Astrocyte of the hippocampus (primary cell): ENCODE measurements at regions not wholly inside any gene's neighbourhood (a gene's known extent, or its start where the extent isn't known, plus 50 kb on each side); places are given as distances from the start of the nearest gene placed in this dataset.
A peak's percentile ranks its signal among the peaks of the same experiment; 100 is the strongest.

Source experiments
- DNase-seq: peaks from one replicate; pipeline ENCODE4 v3.0.0; 2011; ENCODE audit warnings: low read depth, low spot score

DNA sequence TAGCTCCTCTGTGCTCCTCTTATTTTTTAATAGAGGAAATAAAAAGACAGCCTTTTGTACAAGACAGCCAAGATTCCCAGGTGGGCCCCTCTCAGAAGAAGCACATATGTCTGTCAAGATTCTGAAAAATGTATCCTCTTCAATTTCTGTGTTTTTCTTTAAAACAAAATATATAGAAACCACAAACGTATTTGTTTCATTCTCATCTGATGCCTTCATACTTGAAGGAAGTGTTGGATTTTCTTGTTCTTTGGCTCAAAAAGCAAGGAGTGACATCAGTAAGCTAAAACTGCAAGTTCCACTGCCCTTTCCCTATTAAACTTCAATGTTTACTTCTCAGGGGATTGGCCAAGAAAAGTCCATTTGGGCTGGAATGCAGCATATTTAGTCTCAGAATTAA is 193.8 kb upstream of the OSR1 start:
- no peak for DNase-seq

DNA sequence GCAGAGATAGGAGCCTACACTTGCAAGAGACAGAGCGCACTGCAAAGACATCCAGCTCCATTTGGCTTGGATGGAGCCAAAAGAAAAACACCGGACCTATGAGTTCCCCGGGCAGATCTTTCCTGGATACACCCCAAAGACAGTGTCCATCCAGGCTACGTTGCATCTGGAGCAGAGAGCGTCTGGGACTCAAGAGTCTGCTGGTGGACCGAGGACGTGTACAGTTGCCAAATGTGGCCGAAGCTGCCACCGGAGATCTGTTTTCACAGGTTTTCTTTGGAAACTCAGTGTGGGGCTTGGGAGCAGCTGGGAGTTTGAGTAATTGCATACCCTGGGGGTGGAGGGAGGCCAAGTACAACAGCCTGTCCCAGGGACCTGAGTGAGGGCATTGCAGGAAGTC is 192.3 kb upstream of the OSR1 start:
- peak; percentile 9 for DNase-seq

DNA sequence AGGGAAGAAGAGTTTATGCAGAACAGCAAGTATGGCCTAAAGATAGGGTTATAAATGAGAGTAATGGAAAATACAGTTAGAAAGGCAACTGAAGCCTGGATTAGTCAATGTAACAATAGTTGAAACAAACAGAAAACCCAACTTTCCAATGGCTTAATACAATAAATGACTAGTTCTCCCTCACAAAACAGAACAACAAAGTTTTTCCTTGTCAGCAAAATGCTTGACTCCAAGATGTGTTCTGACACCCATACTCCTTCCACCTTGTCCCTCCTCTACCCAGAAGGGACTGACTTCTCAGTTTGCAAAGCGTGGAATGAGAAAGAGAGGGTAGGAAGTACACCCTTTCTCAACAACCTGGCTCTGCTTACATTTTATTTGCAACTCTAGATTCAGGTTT is 191.4 kb upstream of the OSR1 start:
- DNase-seq = no peak

DNA sequence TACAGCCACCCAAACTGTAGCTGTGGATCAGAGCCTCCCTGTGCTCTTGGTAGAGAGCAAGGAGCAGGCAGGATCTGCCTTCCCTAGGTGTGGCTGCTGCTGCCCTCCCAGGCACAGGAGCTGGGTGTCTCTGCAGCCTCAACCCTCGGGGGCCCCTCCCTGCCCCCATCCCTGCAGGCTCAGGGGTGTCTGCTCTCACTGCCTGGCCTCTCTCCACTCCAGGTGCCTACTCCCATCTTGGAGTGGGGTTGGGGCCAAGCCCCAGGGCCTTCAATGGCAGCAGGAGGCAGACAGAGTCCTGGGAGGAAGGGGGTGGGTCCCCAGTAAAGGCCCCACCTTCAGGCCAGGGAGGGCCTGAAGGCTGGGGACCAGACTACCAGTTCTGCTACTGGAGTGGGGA is 189.7 kb upstream of the OSR1 start:
- DNase-seq = no peak

DNA sequence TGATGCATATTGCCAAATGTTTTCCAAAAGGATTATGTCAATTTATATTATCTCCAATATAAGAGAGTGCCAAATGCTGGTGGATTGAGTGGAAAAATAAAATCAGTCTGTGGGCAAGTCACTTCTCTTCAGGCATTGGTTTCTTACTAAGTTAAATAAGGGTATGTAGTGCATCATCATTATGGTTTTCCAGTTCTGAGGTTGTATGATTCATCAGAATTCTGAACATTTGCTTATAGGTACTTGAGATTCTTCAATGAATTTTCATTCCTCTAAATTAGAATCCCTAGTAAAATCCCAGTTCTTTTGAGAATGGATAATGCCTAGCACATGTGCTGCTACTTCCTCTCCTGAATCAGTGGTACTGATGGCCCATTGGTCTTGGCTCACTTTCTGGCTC is 188.9 kb upstream of the OSR1 start:
- DNase-seq = no peak

DNA sequence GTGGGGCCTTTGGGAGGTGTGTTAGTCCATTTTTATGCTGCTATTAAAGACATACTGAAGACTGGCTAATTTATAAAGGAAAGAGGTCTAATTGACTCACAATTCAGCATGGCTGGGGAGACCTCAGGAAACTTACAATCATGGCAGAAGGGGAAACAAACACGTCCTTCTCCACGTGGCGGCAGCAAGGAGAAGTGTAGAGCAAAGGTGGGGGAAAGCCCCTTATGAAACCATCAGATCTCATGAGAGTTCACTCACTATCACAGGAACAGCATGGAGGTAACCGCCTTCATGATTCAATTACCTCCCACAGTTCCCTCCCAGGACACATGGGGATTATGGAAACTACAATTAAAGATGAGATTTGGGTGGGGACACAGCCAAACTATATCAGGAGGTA is 187.1 kb upstream of the OSR1 start:
- no peak for DNase-seq

DNA sequence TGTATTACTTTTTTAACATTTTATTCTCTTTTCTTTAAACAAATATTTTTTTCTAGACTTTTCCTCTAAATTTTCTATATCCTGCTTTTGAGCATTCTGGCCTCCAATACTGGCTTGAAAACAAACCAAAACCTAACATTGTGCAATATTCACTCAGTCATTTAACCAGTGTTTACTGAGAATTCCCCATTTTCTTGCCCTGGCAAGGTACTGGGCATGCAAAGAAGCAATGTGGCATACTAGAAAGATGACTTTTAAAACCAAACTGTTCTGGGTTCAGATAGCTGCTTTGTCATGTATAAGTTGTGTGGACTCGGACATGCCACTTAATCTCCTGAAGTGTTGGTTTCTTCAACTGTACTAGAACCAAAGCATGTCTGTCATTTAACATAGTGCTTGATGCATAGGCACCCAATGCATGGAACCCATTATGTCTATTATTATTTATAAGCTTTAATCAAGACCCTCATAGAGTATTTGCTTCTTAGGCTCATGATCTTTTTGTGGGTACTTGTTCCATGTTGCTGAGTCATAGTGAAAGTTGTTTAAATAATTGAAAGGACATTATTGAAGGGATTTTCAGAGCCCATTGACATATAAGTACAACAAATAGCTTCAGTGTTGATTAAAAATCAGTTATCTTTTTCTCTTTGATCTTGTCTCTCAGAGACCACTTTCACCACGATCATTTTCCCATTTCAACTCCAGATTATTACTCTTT is 185.4 kb upstream of the OSR1 start:
- no peak for DNase-seq

DNA sequence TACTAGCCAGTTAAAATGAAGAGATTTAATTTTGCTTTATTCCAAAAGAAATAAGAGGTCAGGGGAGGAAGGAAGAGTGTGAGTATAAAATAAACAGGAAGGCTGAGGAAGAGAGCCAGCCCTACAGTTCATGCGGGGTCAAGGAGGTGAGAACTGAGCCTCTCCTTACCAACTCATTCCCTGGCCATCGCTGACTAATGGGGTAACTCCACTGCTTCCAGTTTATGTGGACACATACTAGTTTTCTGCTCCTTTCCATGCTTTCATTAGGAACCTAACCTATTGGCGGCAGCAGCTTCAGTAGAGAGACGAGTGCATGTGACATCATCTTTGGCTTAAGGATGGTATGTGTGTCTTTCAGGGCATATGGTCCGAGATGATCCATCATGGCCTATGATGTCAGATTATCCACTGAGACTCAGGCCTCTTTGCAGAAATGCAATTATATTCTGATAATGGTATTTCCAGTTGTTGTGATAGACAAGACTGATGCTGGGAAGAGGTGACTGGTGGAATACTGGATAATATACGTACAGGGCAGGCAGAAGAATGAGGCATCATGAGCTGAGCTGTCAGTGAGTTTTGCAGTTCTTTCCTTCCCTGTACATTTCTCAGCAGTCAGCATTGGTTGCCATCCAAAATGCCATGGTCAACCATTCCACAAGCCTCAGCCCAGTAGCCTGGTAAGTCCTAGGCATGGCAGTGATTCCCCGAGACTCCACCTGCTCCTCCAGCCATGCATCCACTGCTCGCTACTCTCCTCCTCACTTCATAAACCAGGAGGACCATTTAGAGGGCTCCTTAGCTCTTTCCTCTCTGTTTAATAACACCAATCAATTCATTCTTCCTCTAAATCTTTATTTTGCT is 184.6 kb upstream of the OSR1 start:
- DNase-seq = no peak

DNA sequence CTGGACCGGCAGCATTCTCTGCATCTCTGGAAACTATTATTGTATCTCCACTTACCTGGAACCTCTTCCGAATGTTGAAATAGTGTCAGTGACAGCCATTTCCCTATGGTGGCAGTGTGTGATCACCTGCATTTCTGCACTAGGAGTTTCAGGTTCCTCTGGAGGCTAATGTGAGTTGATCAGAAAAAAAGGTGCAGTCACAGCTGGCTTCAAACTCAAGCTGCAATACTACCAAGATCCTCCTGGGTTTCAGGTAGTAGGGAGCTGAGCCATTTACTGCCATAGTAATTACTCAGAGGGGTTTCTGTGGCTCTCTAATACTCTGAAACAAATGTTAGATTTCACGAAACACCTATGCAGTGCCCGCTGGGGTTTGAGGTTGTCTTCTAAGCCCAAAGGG is 183.5 kb upstream of the OSR1 start:
- DNase-seq = no peak

DNA sequence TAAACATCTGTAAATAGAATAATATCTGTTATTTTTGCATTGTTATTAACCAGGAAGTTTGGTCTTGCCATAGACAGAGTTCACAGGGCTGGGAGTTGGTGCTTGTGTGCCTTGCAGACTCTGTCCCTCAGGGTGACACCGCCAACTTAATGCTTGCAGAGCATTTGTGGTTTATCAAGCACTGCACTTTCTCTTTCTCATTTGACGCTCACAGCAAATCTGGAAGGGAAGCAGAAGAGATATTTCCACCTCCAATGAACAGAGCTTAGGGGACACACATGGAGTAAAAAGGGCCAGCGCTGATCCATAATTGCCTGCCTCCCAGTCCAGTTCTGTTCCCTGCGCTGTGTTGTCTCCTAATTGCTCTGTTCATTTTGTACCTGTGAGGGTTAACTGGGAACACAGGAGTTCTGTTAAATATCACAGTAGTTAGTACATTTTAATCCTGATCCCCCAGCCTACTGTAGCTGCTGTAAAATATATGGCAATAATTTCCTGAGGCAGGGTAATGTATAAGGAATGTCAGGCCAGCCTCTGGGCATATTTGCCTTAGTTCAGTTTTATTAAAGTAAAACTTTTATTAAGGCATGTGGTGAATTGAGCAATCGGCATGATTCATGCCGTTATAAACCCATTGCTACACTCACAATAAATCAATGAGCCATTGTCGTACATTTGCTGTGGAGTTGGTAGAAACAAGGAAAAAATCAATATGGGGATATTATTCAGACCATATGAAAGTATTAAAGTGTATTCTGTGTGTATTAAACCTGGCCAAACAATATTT is 182.5 kb upstream of the OSR1 start:
- DNase-seq = peak; percentile 26

DNA sequence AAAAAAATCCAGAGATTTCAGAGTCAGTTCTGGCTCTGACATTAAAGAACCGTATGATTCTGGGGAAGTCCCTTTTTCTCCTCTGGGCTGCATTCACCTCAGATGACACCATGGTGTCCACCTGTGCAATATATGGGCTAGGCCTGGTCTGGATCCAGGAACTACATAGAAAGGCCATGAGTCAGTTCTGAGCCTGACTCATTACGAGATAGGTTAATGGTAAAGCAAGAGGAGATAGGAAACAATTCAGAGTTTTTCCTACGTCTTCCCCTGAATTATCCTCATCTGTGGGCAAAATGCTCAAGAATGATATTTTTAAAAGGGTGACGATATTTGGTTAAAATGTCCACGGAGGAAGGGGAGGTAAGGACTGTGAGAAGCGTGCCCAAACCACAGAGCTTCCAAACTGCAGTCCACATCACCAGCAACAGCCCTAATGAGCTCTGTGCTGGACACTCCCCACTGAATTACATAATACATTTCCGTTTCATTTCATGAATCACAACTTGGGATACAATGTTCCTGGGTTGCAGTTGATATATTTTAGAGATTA is 180.1 kb upstream of the OSR1 start:
- peak; percentile 82 for DNase-seq

DNA sequence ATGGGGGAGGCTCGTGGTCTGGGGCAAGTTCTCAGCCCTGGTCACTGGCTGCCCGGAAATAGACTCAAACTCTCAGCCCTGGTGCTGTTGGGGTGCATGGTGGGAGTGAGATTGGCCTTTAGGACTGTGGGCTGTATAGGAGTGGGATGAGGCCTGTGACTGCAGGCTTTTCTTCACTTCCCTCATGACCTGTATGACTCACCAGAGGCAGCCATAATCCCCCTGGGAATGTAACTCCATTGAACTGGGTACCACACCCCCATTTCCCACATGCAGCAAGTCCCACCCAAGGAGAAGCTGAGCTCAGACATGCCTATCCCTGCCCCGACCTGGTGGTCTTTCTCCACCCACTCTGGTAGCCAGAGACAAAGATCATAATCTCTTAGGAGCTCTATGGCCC is 177.7 kb upstream of the OSR1 start:
- DNase-seq = peak; percentile 34

DNA sequence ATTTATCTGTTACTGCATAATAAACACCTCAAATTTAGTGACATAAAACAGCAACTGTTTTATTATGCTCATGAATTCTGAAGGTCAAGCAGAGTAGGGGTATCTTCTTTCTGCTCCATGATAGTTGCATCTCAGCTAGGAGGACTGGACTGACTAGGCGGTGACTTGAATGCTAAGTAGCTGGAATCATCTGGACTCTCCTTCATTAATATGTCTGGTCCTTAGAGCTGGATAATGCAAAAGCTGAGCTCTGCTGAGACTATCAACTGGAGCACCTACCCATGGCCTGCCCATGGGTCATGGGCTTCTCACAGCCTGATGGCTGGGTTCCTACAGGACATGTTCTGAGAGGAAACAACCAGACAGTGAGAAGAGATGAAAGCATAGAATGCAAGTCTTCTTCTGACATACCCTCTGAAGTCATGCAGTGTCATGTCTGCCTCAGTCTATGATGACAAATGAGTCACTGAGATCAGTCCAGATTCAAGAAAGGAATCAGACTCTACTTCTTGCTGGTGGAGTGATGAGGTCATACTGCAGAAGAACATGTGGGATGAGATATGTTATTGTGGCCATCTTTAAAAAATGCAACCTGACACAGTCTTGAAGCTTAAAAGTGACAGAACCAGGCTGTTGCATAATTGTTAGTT is 174.2 kb upstream of the OSR1 start:
- DNase-seq = no peak

DNA sequence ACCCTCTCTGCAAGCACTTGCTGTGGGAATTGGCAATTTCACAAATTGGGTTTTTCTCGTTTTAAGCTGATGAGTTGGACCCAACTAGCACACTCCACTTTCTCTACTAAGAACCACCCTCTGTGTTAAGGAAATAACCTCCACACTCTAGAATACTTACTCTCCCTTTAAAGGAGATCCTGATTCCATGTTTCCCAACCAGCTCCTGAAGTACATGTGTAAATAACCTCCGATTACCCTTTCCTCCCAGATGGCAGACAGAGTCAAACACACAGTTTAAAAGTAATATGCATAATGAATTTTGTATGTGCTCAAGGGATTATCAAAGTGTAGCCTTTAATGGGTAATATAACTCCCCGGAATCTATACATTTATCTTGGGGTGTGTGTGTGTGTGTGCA is 171.3 kb upstream of the OSR1 start:
- no peak for DNase-seq

DNA sequence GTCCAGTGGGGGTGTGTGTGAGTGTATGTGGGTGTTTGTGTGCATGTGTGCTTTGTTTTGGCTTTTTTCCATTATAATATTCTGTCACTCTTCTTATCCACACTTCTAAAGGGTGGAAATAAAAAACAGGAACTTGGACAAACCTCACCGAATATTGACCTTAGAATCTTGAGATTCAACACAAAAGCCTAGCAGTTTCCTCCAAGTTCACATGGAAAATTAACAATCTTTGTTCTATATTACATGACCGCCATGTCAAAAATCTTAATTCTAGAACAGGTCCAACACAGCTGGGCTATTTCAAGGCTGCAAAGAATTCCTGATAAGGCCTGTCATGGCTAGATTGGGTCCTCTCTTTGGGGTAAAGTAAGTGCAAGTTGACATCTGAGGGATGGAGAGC is 169.3 kb upstream of the OSR1 start:
- DNase-seq = no peak

DNA sequence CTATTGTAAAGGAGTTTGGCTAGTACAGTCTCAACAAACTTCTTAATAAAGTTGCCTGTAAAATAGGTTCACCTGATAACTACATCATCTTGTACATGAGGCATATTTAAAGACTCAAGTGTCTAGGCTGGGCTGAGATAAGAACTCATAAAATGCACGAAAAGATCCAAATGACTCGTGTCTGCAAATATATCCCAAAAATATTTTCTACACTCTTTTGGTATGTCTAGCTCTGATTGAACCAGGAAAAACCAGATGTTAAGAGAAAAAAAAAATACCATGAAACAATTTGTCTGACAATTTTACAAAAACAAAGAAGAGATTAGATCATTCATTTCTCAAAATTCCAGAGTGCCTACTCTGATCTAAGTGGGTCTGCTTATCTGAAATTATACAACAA is 166.9 kb upstream of the OSR1 start:
- DNase-seq = no peak

DNA sequence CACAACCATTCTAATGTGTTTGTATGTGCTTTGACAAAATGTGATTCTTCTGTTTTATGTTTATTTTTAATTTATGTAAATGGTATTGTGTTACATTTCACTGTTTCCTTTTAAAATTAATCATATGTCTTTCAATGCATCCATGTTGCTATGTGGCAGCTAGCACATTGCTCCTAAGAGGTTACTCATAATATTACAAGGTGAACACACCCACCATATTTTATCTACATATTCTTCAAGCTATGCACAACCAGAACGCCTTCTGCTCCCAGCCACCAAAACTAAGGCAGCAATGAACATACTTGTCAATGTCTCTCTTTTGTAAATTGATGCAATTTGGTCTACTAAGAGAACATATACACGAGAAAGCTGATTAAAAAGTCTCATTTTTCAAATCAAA is 160.6 kb upstream of the OSR1 start:
- DNase-seq = no peak

DNA sequence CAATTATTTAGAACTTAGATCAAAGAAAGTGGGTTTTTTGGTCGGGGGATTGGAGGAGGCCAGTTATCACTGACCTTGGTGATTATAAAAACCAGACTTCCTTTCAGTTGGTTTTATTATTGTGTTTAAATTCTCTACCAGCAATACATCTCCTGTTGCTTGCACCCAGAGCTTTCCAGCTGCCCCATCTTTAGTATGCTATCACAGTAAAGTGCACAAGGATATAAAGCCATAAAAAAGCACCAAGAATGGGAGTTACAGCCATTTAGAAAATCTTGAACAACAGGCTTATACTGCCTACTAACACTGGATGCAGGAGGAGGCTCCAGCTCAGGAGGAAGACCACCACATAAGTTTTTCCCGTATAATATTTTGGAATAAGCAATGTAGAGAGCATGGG is 148.7 kb upstream of the OSR1 start:
- DNase-seq = no peak

DNA sequence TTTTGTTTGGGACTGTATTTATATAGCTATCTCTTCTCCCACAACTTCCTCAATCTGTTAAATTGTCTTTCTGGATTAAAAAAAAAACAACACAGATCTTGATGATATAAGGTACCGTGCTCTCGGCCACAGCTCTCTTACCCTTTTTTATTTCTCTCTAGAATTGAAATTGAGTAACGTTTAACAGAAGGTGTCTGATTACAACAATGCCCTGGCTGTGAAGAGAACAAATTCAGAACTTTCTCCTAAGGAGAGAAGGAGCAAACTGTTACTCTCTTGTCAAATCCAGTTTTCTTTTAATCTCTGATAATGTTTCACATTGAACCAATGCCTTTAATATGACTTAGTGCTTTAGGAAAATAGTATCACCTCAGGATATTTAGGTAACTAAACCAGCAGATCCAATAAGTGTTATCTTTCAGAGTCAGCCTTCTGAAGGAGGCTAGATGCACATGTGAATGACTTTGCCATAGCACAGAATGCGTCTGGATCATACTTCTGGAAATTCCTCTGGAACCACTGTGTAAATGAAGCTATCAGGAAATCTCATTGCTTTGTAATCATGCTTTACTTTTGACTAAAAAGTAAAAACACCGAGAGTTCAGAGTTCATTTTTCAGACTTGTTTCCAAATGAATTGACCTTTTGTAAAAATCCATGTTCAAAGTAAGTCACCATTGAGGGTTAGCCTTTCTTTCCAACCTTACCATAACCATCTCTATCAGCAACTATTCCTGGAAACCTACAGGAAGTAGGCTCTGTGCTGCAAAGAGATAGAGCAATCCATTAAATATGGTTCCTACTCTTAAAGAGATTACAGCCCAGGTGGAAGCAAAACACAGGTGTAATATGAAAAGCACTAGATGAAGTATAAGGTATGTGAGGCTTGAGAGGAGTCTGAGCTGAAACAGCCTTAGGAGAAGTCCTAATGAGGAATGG is 147.0 kb upstream of the OSR1 start:
- DNase-seq = no peak

DNA sequence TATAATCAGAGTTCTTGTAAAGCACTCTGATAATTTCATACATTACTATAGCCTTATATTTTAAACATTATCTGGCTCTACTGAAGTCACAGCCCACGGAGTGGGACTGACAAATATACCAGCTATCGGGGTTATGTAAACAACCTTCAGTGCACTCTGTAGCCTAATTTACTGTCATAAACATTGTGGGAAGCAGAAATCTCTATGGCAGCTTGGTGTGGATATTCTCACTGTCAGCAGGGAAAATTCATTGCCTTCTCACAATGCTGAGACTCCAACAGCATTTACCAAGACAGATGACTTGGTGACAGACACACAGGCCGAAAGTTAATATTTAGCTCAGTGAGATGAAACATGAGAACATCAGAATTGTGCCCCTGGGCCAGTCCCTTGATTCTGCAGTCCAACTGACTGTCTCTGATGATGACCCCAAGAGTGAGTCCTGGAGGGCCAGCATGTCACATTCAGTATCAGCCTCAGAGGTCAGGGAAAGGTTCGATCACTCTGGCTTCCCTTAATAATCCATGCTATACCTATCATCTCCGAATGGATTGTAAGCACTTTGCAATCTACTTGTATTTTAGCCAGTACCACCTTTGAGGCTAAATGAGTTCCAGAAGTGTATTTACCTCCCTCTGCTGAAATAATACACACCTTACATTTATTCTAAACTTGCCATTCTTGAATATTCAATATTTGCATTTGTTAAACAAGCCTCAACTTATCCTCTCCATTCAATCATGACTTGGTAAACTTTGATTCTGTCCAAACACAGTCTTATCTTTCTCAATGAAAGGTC is 146.2 kb upstream of the OSR1 start:
- no peak for DNase-seq
